GM21360 (cell line): ENCODE measurements at regions not wholly inside any gene's neighbourhood (a gene's known extent, or its start where the extent isn't known, plus 50 kb on each side); places are given as distances from the start of the nearest gene placed in this dataset.
A peak's percentile ranks its signal among the peaks of the same experiment; 100 is the strongest.

Experiments used
- ATAC-seq: cut with Tn5 transposase; IDR thresholded peaks from one replicate; pipeline ENCODE4 v1.9.1; 2021; ENCODE audit warnings: mild to moderate bottlenecking, moderate library complexity; ENCODE audit not compliant: unreplicated experiment

- no peak for ATAC-seq
Observed at GRCh38 chr2:104668631-104669030, 185.3 kb upstream of the POU3F3 start.

GRCh38 chr2:104673225-104673624, 180.7 kb upstream of the POU3F3 start:
- no peak for ATAC-seq

DNA sequence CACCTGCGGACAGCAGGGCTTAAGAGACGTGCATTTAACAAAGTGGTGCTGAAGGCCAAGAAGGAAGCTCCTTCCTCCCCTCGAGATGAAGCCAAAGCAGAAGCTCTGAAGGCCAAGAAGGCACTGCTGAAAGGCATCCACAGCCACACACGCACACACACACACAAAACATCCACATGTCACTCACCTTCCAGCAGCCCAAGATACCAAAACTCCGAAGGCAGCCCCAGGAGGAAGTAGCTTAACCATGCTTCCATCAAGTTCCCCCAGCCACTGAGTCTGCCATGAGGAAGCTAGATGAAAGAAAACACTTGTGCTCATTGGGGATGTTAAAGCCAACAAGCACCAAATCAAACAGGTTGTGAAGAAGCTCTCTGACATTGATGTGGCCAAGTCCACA, 175.7 kb upstream of the POU3F3 start:
- no peak for ATAC-seq

DNA sequence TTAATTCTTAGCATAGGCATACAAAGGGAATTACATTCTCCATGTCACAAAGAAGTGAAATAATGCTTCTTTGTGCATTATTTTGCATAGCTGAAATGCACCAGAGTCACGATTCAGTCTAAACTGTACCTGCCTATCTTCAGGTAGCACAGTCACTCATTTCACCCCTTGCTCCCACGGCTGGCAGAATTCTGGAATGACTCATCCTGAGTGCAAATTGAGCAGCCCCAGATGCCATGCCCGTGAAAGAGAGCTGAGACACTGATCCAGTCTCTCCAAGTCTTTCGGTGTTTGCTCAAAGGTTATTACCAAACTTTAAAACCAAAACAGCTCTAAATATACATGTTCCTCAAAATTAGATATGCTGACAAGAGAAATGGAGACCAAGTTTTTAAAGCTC, 168.3 kb upstream of the POU3F3 start:
- no peak for ATAC-seq

DNA sequence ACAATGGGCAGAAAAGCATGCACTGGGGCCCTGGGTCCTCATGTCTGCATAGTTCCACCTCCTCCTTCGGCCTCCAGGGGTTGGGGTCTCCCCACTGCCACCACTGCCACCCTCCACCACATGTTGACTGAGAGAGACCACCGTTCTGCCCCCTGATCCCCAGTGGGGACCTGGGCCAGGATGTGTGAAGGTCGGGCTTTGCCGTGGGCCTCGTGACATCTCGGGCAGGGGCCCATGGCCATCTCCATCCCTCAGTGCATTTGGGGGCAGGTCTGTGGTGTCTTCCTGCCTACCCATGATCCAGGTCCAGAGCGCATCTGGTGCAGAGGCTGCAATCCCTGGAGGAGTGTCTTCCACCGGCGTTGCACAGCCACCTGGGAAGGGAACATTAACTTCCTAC, 166.8 kb upstream of the POU3F3 start:
- no peak for ATAC-seq

- no peak for ATAC-seq
Observed at GRCh38 chr2:104690255-104690984, 163.5 kb upstream of the POU3F3 start.

- ATAC-seq, result no peak
Observed at GRCh38 chr2:104698276-104698675, 155.6 kb upstream of the POU3F3 start.

DNA sequence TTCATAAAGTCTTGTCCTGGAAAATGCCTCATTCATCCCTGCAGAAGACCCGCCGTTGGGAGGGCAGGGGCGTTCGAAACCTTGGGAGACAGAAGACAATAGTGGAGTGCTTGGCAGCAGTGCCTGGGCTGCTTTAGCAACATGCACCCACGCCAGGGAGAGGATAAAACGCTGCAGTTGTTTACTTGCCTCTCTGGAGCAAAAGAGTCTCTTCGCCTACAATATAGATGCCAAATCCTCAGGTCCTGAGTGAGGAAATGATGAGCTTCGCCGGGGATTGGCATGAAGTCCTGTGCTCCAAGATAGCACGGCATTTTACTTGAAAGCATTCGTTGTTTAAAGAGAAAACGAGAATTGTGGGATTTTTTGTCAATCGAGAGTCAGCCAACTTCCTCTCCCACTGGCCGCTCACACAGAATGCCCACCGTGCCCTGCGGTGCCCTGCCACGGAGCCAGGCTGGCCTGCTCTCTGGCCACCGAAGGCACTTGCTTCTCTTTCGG, 152.5 kb upstream of the POU3F3 start:
- ATAC-seq, result no peak

DNA sequence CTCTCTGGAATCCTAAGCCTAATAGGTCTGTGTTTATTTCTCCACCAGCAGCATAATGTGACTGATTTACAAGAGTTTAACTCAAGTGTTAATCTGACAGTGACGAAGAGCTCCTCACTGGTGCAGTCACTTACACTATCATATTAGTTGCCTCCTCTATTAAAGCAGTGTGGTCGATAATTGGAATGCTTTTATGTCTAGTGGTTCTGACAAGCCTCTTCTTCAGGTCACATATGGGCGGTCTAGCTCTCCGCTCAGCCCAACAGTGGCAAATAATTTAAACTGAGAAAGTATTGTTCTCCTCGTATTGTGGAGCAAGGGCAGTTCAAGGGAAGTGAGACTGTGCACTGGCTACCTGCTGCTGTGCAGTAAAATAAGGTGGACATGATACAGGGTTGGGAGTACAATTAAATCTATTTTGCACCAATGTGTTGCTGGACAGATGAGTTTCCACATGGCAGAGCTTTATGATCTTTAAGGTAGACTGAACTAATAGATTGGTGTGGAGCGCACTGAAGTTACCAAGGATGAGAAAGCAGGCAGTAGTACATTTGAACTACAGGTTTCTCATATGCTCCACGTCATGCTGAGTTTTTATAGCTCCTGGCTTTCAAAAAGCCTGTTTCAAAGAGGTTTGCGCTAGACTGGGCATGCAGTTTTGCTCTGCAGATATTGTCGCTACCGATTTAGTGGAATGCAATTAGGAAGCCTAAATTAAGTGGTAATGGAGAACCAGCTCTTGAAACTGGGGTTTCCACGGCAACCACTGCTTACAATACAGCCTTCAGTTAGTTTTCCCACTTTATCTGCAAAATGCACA, 151.7 kb upstream of the POU3F3 start:
- ATAC-seq, result no peak

- ATAC-seq, result no peak
Observed at GRCh38 chr2:104703669-104704068, 150.2 kb upstream of the POU3F3 start.

DNA sequence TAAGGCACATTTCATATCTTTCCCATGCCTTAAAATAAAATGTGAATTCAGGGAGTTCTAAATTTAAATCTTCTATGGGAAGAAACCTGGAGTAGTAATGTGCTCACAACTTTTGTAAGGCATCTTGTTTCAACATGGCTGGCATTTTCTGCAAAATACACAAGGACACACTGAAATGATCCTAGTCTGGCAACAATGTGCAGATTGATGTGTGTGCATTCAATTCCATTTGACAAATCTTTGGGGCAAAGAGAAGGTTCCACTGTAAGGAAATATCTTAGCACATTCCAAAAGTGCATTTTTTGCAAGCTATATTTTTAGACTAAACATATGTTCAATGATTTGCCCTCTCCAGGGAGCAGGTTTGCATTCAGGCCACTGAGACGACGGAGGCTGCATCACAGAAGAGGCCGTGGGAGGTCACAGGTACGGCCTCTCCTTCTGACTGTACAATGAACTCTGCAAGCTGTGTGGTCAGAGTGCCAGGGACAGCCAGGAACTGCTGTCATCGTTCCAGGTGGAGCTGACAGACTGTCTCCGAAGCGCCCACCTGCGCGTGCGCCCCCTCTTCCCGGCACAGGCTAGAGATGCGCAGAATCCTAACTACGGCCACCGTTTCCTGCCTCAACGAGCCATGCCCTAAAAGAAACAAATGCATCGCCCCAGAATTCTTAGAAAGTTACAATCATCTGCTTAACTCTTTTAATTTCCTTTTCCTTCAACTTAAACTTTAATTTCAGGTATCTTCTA, 149.2 kb upstream of the POU3F3 start:
- ATAC-seq, result no peak

DNA sequence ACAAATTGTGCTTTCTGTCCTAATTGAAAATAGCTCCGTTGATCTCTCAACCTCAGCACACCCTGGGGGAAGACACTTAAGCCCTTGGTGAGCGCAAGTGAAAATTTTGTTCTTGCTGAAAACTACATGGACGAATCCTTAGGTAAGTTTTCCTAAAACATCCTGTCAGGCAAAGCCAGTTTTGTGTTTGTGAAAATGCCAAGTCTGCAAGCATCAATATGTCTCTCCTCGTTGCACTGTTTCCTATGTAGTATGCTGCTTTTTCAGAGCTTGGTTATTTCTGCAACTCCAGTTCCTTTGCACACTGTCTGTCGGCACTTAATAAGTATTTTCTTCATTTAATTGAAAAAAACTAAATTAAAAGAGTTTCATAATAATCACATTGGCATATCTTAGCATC, 146.9 kb upstream of the POU3F3 start:
- no peak for ATAC-seq

DNA sequence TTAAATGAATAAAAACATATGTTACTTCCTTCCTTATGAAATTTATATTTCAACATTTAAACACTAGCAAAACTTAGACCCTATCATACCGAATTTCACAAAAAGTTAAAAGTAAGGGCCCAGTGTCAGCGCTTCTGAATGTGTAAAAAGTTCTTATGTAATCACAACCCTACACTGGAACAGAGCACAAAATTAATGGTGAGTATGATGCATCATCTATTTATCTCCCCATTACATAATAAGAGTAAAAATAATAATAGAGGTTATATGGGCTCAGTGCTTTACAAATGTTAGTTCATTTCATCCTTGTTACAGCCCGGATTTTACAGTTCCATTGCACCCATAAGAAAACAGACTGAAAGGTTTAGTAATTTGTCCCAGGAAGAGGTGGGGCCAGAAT, 144.9 kb upstream of the POU3F3 start:
- no peak for ATAC-seq

GRCh38 chr2:104716061-104716460, 137.9 kb upstream of the POU3F3 start:
- ATAC-seq, result no peak

DNA sequence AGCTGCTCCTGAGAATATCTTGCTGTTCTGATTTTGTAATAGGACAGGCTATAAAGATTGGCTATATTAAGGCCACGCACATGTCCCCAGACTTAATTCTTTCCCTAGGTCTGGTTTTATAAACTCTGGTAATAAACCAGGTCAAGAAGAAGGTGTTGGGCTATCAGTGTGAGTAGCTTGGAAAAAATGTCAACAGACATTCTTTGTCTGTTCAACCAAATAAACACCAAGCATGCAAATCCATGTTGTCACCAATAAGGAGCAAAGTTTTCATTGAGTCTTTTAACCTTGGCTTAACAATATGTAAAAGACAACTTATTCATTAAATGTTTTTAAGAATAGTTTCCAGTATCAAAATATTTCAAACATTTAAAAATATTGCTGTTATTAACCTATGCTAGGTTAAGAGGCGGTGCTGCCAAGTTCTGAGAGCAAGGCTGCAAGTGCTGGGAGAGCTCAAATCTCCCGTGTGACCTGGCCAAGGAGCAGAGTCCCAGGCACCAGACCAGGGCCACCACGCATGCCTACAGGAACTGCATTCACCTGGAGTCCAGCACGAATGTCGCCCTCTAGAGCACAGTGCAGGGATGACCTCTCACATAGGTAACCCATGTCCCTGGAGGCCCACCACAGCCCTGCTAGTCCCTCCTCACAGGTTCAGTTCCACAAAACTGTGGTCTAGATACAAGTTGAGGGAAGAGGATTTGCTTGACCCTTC, 120.5 kb upstream of the POU3F3 start:
- ATAC-seq, result peak; percentile 92

DNA sequence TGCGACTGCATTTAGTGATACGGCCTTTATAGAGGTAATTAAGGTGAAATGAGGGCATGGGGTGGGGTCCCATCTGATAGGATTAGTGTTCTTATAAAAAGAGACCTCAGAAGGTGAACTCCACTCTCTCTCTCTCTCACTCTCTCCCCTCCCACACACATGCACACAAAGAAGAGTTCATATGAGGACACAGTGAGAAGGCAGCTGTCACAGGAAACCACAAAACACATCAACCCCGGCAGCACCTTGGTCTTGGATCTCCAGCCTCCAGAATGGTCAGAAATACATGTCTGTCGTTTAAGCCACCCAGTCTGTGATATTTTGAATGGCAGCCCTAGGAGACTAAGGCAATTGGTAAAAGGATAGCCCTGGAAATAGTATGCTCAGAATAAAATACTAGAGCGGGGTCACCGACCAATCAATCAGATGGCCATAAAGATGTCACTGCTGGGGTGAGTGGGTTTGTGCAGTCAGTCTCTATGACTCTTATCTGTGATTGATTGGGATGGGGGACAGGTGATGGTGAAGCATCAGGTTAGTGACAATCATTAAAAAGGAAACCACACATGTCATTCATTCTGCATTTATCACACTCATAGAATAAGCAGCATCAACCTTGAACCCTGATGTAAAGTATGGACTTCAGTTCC, 118.9 kb upstream of the POU3F3 start:
- ATAC-seq, result peak; percentile 68

- ATAC-seq, result no peak
Observed at GRCh38 chr2:104736026-104736425, 117.9 kb upstream of the POU3F3 start.

DNA sequence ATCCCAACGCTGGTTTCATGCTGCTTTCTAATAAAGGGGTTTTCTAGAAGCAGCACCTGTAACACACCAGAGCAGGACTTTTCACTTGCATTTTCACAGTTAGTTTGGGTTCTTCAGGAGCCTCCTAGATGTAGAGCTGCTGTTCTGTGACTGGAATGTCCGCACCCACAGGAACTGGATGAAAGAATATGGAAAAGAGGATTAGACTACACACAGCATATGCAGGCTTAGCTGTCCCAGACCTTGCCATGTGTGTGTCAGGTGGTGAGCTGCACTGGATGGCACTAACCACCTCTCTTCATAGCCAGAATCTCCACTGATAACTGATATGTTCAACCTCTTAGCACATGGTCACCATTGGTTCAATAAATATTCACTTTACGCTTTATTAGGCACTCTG, 112.1 kb upstream of the POU3F3 start:
- no peak for ATAC-seq

DNA sequence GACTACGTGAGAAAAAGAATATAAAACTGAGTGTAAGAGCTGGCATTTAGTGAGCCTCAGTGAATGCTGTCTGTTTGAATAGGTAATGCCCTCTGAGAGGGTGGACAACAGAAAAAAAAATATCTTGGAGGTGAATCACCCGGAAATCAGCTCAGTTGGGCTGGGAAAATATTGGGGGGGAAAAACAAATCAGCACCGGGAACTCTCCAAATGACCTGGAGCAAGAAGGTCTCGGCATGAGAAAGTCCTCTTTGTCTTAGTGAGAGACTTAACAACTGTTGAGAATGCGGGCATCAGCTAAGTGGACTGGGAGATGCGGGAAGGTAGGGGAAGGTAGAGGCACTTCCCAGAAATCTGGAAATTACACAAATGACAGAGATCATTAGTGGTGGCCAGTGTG, 109.4 kb upstream of the POU3F3 start:
- no peak for ATAC-seq

GRCh38 chr2:104745846-104746245, 108.1 kb upstream of the POU3F3 start:
- ATAC-seq, result no peak
